Fibroblast of lung (primary cell): ENCODE measurements at regions not wholly inside any gene's neighbourhood (a gene's known extent, or its start where the extent isn't known, plus 50 kb on each side); places are given as distances from the start of the nearest gene placed in this dataset.

Experiments
- DNase-seq, 2 donors: peaks; one replicate each; pipeline versions ENCODE4 v3.0.0 to v3.0.0-alpha.2; 2010; ENCODE audit warnings: low read depth in 2 of 2
- H2AFZ ChIP-seq: 2 replicates; pipeline ENCODE4 v1.5.1; 2012; ENCODE audit warnings: low read length, control low read depth, inconsistent platforms
- H3K27ac ChIP-seq: 2 replicates; pipeline ENCODE4 v1.5.1; 2011; ENCODE audit warnings: low read length, control low read depth; ENCODE audit not compliant: insufficient read depth
- H3K27me3 ChIP-seq: 2 replicates; pipeline ENCODE4 v1.5.1; 2011; ENCODE audit warnings: mild to moderate bottlenecking, low read length; ENCODE audit not compliant: control insufficient read depth, insufficient read depth
- H3K36me3 ChIP-seq: 2 replicates; pipeline ENCODE4 v1.5.1; 2011; ENCODE audit warnings: low read length; ENCODE audit not compliant: control insufficient read depth, insufficient read depth
- H3K4me1 ChIP-seq: 2 replicates; pipeline ENCODE4 v1.5.1; 2011; ENCODE audit warnings: low read length; ENCODE audit not compliant: control insufficient read depth, insufficient read depth; ENCODE audit errors: extremely low read depth
- H3K4me2 ChIP-seq: 2 replicates; pipeline ENCODE4 v1.5.1; 2011; ENCODE audit warnings: low read length, control low read depth; ENCODE audit not compliant: insufficient read depth; ENCODE audit errors: extremely low read depth
- H3K4me3 ChIP-seq, 4 experiments: fragments of 200-600 bp in 1 of 4; sonication (generic) in 1 of 4; replicated peaks in 1 of 4; 2 replicates each; pipeline ENCODE4 v1.5.1; 2011 to 2016; ENCODE audit warnings: low read length in 4 of 4, low read depth in 3 of 4, mild to moderate bottlenecking in 3 of 4, control low read depth in 2 of 4, inconsistent platforms in 1 of 4, mixed read lengths in 1 of 4; ENCODE audit not compliant: insufficient read depth in 1 of 4; ENCODE audit errors: control extremely low read depth in 1 of 4
- H3K79me2 ChIP-seq: 2 replicates; pipeline ENCODE4 v1.5.1; 2012; ENCODE audit warnings: mild to moderate bottlenecking, low read length, inconsistent platforms; ENCODE audit not compliant: control insufficient read depth, insufficient read depth
- H3K9ac ChIP-seq: 2 replicates; pipeline ENCODE4 v1.5.1; 2011; ENCODE audit warnings: mild to moderate bottlenecking, low read length, control low read depth; ENCODE audit not compliant: insufficient read depth
- H3K9me3 ChIP-seq: 2 replicates; pipeline ENCODE4 v1.5.1; 2012; ENCODE audit warnings: low read depth, low read length; ENCODE audit not compliant: control insufficient read depth, insufficient read depth
- H4K20me1 ChIP-seq: 2 replicates; pipeline ENCODE4 v1.5.1; 2011; ENCODE audit warnings: low read length; ENCODE audit not compliant: control insufficient read depth, insufficient read depth; ENCODE audit errors: extremely low read depth
- EZH2 ChIP-seq: IDR thresholded peaks from 2 replicates; pipeline ENCODE4 v1.5.1; 2012; ENCODE audit warnings: low read length, control low read depth, mild to moderate bottlenecking; ENCODE audit errors: missing control alignments
- TF ChIP-seq, protein P1 (sequence below), 2 donors: IDR thresholded peaks in 1 of 2; conservative IDR thresholded peaks in 1 of 2; 1 replicate in 1 of 2; 2 replicates in 1 of 2; pipeline ENCODE4 v1.5.1; 2011 to 2012; ENCODE audit warnings: low read length in 2 of 2, control low read depth in 1 of 2, inconsistent platforms in 1 of 2, low read depth in 1 of 2, mild to moderate bottlenecking in 1 of 2

DNA sequence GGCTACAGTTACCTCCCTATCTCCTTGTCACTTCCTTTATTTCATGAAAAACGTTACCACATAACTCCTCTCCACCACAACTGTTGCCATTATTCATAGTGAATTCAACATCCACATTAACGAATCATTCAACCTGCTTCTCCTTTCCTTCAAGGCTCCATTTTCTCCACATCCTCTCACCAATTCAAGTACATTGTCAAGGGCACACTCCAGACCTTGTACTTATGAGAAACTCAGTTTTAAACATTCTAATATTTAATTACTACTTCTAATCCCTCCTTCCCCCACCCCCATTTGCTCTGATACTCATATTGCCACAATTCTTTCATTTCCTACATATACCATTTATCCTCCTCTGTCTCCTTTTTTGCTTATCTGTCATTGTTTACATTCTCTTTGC lies 871.2 kb downstream of the TUSC7 start:
- Histone ChIP-seq H3K4me1 (no peaks in the 10 kb centered on the region), H2AFZ (no peak overlapping the region), H3K27me3 (no peaks in the 10 kb centered on the region), H3K9ac (no peak overlapping the region), H3K27ac (no peak overlapping the region), H3K4me3 (no peak overlapping the region), H3K79me2 (no peaks in the 10 kb centered on the region), H3K4me2 (no peak overlapping the region), H3K36me3 (no peaks in the 10 kb centered on the region), H3K9me3 (no peaks in the 10 kb centered on the region), H4K20me1 (no peaks in the 10 kb centered on the region)
- TF ChIP-seq EZH2 = no peak
- TF ChIP-seq, protein P1, sequence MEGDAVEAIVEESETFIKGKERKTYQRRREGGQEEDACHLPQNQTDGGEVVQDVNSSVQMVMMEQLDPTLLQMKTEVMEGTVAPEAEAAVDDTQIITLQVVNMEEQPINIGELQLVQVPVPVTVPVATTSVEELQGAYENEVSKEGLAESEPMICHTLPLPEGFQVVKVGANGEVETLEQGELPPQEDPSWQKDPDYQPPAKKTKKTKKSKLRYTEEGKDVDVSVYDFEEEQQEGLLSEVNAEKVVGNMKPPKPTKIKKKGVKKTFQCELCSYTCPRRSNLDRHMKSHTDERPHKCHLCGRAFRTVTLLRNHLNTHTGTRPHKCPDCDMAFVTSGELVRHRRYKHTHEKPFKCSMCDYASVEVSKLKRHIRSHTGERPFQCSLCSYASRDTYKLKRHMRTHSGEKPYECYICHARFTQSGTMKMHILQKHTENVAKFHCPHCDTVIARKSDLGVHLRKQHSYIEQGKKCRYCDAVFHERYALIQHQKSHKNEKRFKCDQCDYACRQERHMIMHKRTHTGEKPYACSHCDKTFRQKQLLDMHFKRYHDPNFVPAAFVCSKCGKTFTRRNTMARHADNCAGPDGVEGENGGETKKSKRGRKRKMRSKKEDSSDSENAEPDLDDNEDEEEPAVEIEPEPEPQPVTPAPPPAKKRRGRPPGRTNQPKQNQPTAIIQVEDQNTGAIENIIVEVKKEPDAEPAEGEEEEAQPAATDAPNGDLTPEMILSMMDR (conservative IDR thresholded peaks at IDR 0.05 in 1 of 2, IDR thresholded peaks at IDR 0.05 in 1 of 2; ENCODE audit: low read depth in 1 of 2, low read length in 2 of 2) = no peak
- DNase-seq = no peak

DNA sequence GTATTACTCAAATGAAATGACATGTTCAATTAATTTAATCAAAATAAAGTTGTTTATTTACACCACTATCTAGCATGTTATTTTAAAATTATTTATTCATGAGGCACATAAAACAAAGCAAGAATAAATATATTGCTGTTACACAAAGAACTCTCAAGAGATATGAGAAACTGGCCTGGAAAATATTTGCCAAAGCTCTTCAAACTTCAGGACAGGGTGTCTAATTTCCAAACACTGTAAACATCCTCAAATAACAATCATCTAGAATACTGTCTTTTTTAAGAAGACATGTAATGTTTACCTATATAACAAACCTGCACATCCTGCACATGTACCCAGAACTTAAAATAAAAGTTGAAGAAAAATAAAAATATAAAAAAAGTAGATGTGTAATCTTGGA lies 876.6 kb downstream of the TUSC7 start:
- Histone ChIP-seq H3K27me3 (no peaks in the 10 kb centered on the region), H3K27ac (no peak overlapping the region), H3K9me3 (no peaks in the 10 kb centered on the region), H3K9ac (no peak overlapping the region), H4K20me1 (no peaks in the 10 kb centered on the region), H3K36me3 (no peaks in the 10 kb centered on the region), H3K4me1 (no peaks in the 10 kb centered on the region), H3K79me2 (no peaks in the 10 kb centered on the region), H3K4me2 (no peak overlapping the region), H3K4me3 (no peak overlapping the region), H2AFZ (no peak overlapping the region)
- no peak for TF ChIP-seq EZH2
- TF ChIP-seq, protein P1 (conservative IDR thresholded peaks at IDR 0.05 in 1 of 2, IDR thresholded peaks at IDR 0.05 in 1 of 2; ENCODE audit: low read depth in 1 of 2, low read length in 2 of 2) = no peak
- no peak for DNase-seq

DNA sequence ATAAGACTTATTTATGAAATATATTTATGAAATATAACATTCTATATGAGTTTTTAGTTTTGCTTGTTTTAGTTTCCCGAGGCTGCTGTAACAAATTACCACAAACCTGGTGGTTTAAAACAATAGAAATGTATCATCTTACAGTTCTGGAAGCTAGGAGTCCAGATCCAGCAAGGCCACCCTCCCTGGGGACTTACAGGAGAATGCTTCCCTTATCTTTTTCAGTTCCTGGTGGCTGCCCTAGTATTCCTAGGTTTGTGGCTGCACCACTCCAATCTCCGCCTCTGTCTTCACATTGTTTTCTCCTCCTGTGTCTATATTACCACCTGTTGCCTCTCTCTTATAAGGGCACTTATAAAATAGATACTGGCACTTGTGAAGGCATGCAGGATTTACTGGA lies 877.8 kb downstream of the TUSC7 start:
- H2AFZ ChIP-seq = no peak overlapping the region
- no peak overlapping the region for H3K4me2 ChIP-seq
- H3K9ac ChIP-seq = no peak overlapping the region
- TF ChIP-seq, protein P1 (conservative IDR thresholded peaks at IDR 0.05 in 1 of 2, IDR thresholded peaks at IDR 0.05 in 1 of 2; ENCODE audit: low read depth in 1 of 2, low read length in 2 of 2) = no peak
- TF ChIP-seq EZH2 = no peak
- DNase-seq = no peak
- H3K4me1 ChIP-seq = no peaks in the 10 kb centered on the region
- H3K27ac ChIP-seq = no peak overlapping the region
- no peaks in the 10 kb centered on the region for H4K20me1 ChIP-seq
- H3K27me3 ChIP-seq = no peaks in the 10 kb centered on the region
- H3K4me3 ChIP-seq = no peak overlapping the region
- H3K9me3 ChIP-seq = no peaks in the 10 kb centered on the region
- H3K79me2 ChIP-seq = no peaks in the 10 kb centered on the region
- no peaks in the 10 kb centered on the region for H3K36me3 ChIP-seq
